SU-DHL-6 (cell line): ENCODE measurements at regions not wholly inside any gene's neighbourhood (a gene's known extent, or its start where the extent isn't known, plus 50 kb on each side); places are given as distances from the start of the nearest gene placed in this dataset.

Source experiments
- H2AFZ ChIP-seq: fragments of 200-600 bp; sonication (generic); 2 replicates; pipeline ENCODE4 v1.6.1; 2014; ENCODE audit warnings: low read depth, mild to moderate bottlenecking, moderate library complexity, mixed read lengths, antibody characterized with exemption, low read length; ENCODE audit not compliant: severe bottlenecking
- H3F3A ChIP-seq: fragments of 200-600 bp; shearing (Covaris generic); 2 replicates; pipeline ENCODE4 v1.6.0; 2016; ENCODE audit warnings: antibody characterized with exemption, mild to moderate bottlenecking; ENCODE audit not compliant: insufficient read depth
- H3K27ac ChIP-seq: fragments of 200-600 bp; sonication (generic); 2 replicates; pipeline ENCODE4 v1.5.1; 2016; ENCODE audit warnings: low read depth, mild to moderate bottlenecking, low read length, moderate library complexity, mixed read lengths
- H3K27me3 ChIP-seq: fragments of 200-600 bp; sonication (generic), shearing (Covaris generic); 2 replicates; pipeline ENCODE4 v1.6.0; 2014; ENCODE audit warnings: mild to moderate bottlenecking, low read length
- H3K36me3 ChIP-seq: fragments of 200-600 bp; sonication (generic); 2 replicates; pipeline ENCODE4 v1.6.1; 2014; ENCODE audit warnings: mild to moderate bottlenecking, low read length, mixed read lengths
- H3K4me2 ChIP-seq: fragments of 300-600, 200-600 bp; shearing (Covaris generic), sonication (generic); 2 replicates; pipeline ENCODE4 v1.6.0; 2014; ENCODE audit warnings: low read length, low read depth, mild to moderate bottlenecking; ENCODE audit not compliant: poor library complexity, severe bottlenecking
- H3K4me3 ChIP-seq: fragments of 200-600 bp; sonication (generic); 2 replicates; pipeline ENCODE4 v1.5.1; 2014; ENCODE audit warnings: antibody characterized with exemption, low read length, mild to moderate bottlenecking, mixed read lengths; ENCODE audit not compliant: insufficient read depth, poor library complexity, severe bottlenecking
- H3K79me2 ChIP-seq: fragments of 200-600 bp; sonication (generic); 2 replicates; pipeline ENCODE4 v1.6.1; 2014; ENCODE audit warnings: mild to moderate bottlenecking, low read length, moderate library complexity; ENCODE audit not compliant: insufficient read depth
- H3K9ac ChIP-seq: fragments of 200-600 bp; sonication (generic); 2 replicates; pipeline ENCODE4 v1.7.0; 2014; ENCODE audit warnings: mild to moderate bottlenecking, low read length
- H3K9me2 ChIP-seq: fragments of 200-600 bp; sonication (generic); replicated peaks from 2 replicates; pipeline ENCODE4 v1.6.1; 2014; ENCODE audit warnings: low read length; ENCODE audit not compliant: insufficient read depth
- H3K9me3 ChIP-seq: fragments of 200-600 bp; sonication (generic); 2 replicates; pipeline ENCODE4 v1.6.1; 2014; ENCODE audit warnings: low read length, mixed read lengths; ENCODE audit not compliant: insufficient read depth
- H4K20me1 ChIP-seq: fragments of 200-600 bp; sonication (generic); 2 replicates; pipeline ENCODE4 v1.6.1; 2014; ENCODE audit warnings: low read depth, mild to moderate bottlenecking, antibody characterized with exemption, low read length, moderate library complexity, mixed read lengths
- CTCF ChIP-seq: fragments of 200-600 bp; sonication (generic); IDR thresholded peaks from one replicate; pipeline ENCODE4 v1.5.1; 2017; ENCODE audit warnings: antibody characterized with exemption, mild to moderate bottlenecking, low read length, moderate library complexity; ENCODE audit not compliant: insufficient read depth, poor library complexity, severe bottlenecking
- EZH2phosphoT487 ChIP-seq: fragments of 200-600 bp; sonication (generic), shearing (Covaris generic); conservative IDR thresholded peaks from 2 replicates; pipeline ENCODE4 v1.6.1; 2018; ENCODE audit warnings: mild to moderate bottlenecking, antibody characterized with exemption, low read length, moderate library complexity, mixed read lengths

GRCh38 chr13:105177265-105177900 is 1358.1 kb downstream of the EFNB2 start:
- H3K27me3 ChIP-seq, result no peaks in the 10 kb centered on the region
- no peak overlapping the region for H3K27ac ChIP-seq
- no peak overlapping the region for H2AFZ ChIP-seq
- no peaks in the 10 kb centered on the region for H3K9me2 ChIP-seq
- no peak overlapping the region for H3K9ac ChIP-seq
- H3K36me3 ChIP-seq, result no peaks in the 10 kb centered on the region
- H3K79me2 ChIP-seq, result no peaks in the 10 kb centered on the region
- TF ChIP-seq EZH2phosphoT487 (no peak), CTCF (no peak)
- H3F3A ChIP-seq, result no peaks in the 10 kb centered on the region
- no peaks in the 10 kb centered on the region for H3K9me3 ChIP-seq
- H4K20me1 ChIP-seq, result no peaks in the 10 kb centered on the region
- H3K4me3 ChIP-seq, result no peak overlapping the region
- no peak overlapping the region for H3K4me2 ChIP-seq

DNA sequence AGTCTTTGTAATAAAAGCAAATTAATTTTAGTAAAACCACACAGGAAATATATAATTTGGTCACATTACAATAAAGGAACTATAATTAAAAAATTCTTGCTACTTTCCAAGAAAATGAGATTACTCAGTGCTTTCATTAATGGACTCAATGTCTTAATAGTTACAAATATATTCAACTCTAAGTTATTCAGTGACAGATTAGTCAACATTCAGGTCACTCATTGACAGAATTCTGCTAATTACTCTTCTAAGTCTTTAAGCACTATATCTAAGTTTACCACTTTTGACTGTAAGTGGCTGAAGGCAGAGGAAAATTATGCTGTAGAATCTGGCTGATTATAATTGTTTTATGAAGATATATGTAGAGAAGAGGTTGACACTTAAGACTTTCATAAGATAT is 1365.0 kb downstream of the EFNB2 start:
- TF ChIP-seq EZH2phosphoT487 (no peak), CTCF (no peak)
- Histone ChIP-seq H4K20me1 (no peaks in the 10 kb centered on the region), H3K9ac (no peak overlapping the region), H3K4me3 (no peak overlapping the region), H3K9me2 (no peaks in the 10 kb centered on the region), H3K27me3 (no peaks in the 10 kb centered on the region), H3K9me3 (no peaks in the 10 kb centered on the region), H3K4me2 (no peak overlapping the region), H2AFZ (no peak overlapping the region), H3K27ac (no peak overlapping the region), H3K79me2 (no peaks in the 10 kb centered on the region), H3F3A (no peaks in the 10 kb centered on the region), H3K36me3 (no peaks in the 10 kb centered on the region)

GRCh38 chr13:105168295-105168694 is 1367.2 kb downstream of the EFNB2 start:
- Histone ChIP-seq H3K27me3 (no peaks in the 10 kb centered on the region), H3K36me3 (no peaks in the 10 kb centered on the region), H3K9me3 (no peaks in the 10 kb centered on the region), H3K9me2 (no peaks in the 10 kb centered on the region), H3K9ac (no peak overlapping the region), H3K27ac (no peak overlapping the region), H4K20me1 (no peaks in the 10 kb centered on the region), H3K4me2 (no peak overlapping the region), H3K4me3 (no peak overlapping the region), H3F3A (no peaks in the 10 kb centered on the region), H2AFZ (no peak overlapping the region), H3K79me2 (no peaks in the 10 kb centered on the region)
- TF ChIP-seq CTCF, result no peak
- TF ChIP-seq EZH2phosphoT487, result no peak
